Thymus (tissue), 11 donors: ENCODE measurements at regions not wholly inside any gene's neighbourhood (a gene's known extent, or its start where the extent isn't known, plus 50 kb on each side); places are given as distances from the start of the nearest gene placed in this dataset.

Experiments
- DNase-seq, 9 donors: peaks; one replicate each; pipeline ENCODE4 v3.0.0-alpha.2; 2013; ENCODE audit warnings: low spot score in 9 of 9, low read depth in 6 of 9, missing footprints in 1 of 9
- H3K27ac ChIP-seq, 2 donors: one replicate each; pipeline ENCODE4 v1.5.1; 2013; ENCODE audit warnings: control low read depth in 1 of 2, low read depth in 1 of 2, low read length in 1 of 2, mild to moderate bottlenecking in 1 of 2, moderate library complexity in 1 of 2
- H3K27me3 ChIP-seq, 2 donors: one replicate each; pipeline ENCODE4 v1.5.1; 2013; ENCODE audit warnings: low read length in 1 of 2; ENCODE audit not compliant: control insufficient read depth in 2 of 2, insufficient read depth in 1 of 2
- H3K36me3 ChIP-seq, 2 donors: one replicate each; pipeline ENCODE4 v1.5.1; 2013; ENCODE audit warnings: low read length in 1 of 2, mild to moderate bottlenecking in 1 of 2, moderate library complexity in 1 of 2; ENCODE audit not compliant: control insufficient read depth in 2 of 2, insufficient read depth in 2 of 2
- H3K4me1 ChIP-seq, 2 donors: one replicate each; pipeline ENCODE4 v1.5.1; 2013; ENCODE audit warnings: low read length in 2 of 2; ENCODE audit not compliant: control insufficient read depth in 2 of 2, insufficient read depth in 2 of 2
- H3K4me3 ChIP-seq, 2 donors: one replicate each; pipeline ENCODE4 v1.5.1; 2013; ENCODE audit warnings: low read length in 2 of 2, control low read depth in 1 of 2, mild to moderate bottlenecking in 1 of 2
- H3K9me3 ChIP-seq, 2 donors: one replicate each; pipeline ENCODE4 v1.5.1; 2013; ENCODE audit warnings: low read length in 1 of 2, mild to moderate bottlenecking in 1 of 2; ENCODE audit not compliant: control insufficient read depth in 2 of 2, insufficient read depth in 1 of 2
- WGBS: extraction: QIAGEN DNeasy Blood & Tissue Kit; methylation state at CpG from one replicate; pipeline ENCODE4 v1.1.7; 2013; 5-methylcytosine and 5-hydroxymethylcytosine counted together
- donor health status: healthy.

- H3K27me3 ChIP-seq = no peaks in the 10 kb centered on the region
- no peak overlapping the region for H3K27ac ChIP-seq
- no peak overlapping the region for H3K4me3 ChIP-seq
- no peak for DNase-seq
- 64% methylated on average over 4 of the region's 4 CpGs for WGBS
- no peaks in the 10 kb centered on the region for H3K36me3 ChIP-seq
- H3K4me1 ChIP-seq = no peaks in the 10 kb centered on the region
- peaks cover 0 to 2% of the 10 kb centered on the region in 2 donors for H3K9me3 ChIP-seq
Observed at GRCh38 chr10:105844241-105844640, 1203.2 kb downstream of the SORCS3 start.

DNA sequence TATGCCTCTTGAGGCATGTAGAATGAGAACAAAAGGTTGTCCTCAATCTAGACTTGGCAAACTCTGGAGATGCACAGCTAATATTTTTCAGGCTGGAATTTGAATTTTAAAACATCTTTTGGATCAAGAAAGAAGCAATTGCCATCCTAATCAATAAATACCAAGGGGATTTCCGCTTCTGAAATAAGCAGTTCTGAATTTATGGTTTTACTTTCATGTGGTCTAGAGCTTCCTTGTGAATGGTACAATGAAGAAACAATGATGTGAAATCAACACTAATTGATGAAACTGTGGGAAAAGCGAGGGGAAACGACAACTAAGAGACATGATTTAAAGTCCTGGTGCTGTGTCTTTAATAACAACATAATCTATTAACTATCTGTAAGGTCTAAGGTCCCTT is 1202.7 kb downstream of the SORCS3 start:
- no peak overlapping the region for H3K27ac ChIP-seq
- no peak overlapping the region for H3K4me3 ChIP-seq
- H3K9me3 ChIP-seq = no peaks in the 10 kb centered on the region
- 55% methylated on average over 3 of the region's 3 CpGs for WGBS
- no peaks in the 10 kb centered on the region for H3K27me3 ChIP-seq
- H3K4me1 ChIP-seq = no peaks in the 10 kb centered on the region
- no peaks in the 10 kb centered on the region for H3K36me3 ChIP-seq
- no peak for DNase-seq

GRCh38 chr10:105840288-105840770 is 1199.2 kb downstream of the SORCS3 start:
- Histone ChIP-seq H3K27me3 (no peaks in the 10 kb centered on the region), H3K4me3 (no peak overlapping the region), H3K9me3 (no peaks in the 10 kb centered on the region), H3K36me3 (no peaks in the 10 kb centered on the region), H3K27ac (no peak overlapping the region), H3K4me1 (no peaks in the 10 kb centered on the region)
- WGBS = 89% methylated on average over 6 of the region's 6 CpGs
- no peak for DNase-seq

- H3K36me3 ChIP-seq = no peaks in the 10 kb centered on the region
- H3K9me3 ChIP-seq = no peaks in the 10 kb centered on the region
- H3K4me1 ChIP-seq = no peaks in the 10 kb centered on the region
- H3K4me3 ChIP-seq = no peak overlapping the region
- 64% methylated on average over 2 of the region's 2 CpGs for WGBS
- no peaks in the 10 kb centered on the region for H3K27me3 ChIP-seq
- no peak for DNase-seq
- no peak overlapping the region for H3K27ac ChIP-seq
Observed at GRCh38 chr10:105838392-105838791, 1197.3 kb downstream of the SORCS3 start.

GRCh38 chr10:105837951-105838350 is 1196.9 kb downstream of the SORCS3 start:
- Histone ChIP-seq H3K27ac (no peak overlapping the region), H3K36me3 (no peaks in the 10 kb centered on the region), H3K27me3 (no peaks in the 10 kb centered on the region), H3K4me3 (no peak overlapping the region), H3K4me1 (no peaks in the 10 kb centered on the region), H3K9me3 (no peaks in the 10 kb centered on the region)
- 61% methylated on average over 2 of the region's 2 CpGs for WGBS
- DNase-seq = peak in 1 of 9 donors; percentile 3

GRCh38 chr10:105834261-105835059 is 1193.4 kb downstream of the SORCS3 start:
- Histone ChIP-seq H3K27ac (no peak overlapping the region), H3K27me3 (no peaks in the 10 kb centered on the region), H3K9me3 (no peaks in the 10 kb centered on the region), H3K4me1 (no peaks in the 10 kb centered on the region), H3K4me3 (no peak overlapping the region), H3K36me3 (no peaks in the 10 kb centered on the region)
- 93% methylated on average over 4 of the region's 4 CpGs for whole genome bisulfite sequencing
- no peak for DNase-seq

DNA sequence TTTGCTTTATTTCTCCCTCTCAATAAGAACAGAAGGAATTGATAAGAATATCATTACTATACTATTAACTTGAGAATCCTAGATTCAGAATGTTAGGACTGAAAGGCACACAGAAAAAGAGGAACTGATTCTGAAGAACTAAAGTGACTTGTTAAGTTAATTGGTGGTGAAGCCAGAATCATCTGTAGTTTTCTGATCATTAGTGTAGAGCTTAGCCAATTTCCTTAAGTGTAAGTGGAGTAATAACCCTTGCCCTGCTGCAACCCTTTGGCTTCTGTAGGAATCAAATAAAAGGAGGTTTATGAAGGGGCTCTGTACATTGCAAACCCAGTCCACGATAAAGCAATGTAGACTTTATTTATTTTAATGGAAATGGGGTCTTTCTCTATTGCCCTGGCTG is 1186.0 kb downstream of the SORCS3 start:
- 89% methylated on average over 1 of the region's 1 CpG for WGBS
- H3K4me1 ChIP-seq = no peaks in the 10 kb centered on the region
- no peak overlapping the region for H3K27ac ChIP-seq
- no peaks in the 10 kb centered on the region for H3K36me3 ChIP-seq
- H3K27me3 ChIP-seq = no peaks in the 10 kb centered on the region
- DNase-seq = no peak
- H3K4me3 ChIP-seq = no peak overlapping the region
- H3K9me3 ChIP-seq = no peaks in the 10 kb centered on the region

DNA sequence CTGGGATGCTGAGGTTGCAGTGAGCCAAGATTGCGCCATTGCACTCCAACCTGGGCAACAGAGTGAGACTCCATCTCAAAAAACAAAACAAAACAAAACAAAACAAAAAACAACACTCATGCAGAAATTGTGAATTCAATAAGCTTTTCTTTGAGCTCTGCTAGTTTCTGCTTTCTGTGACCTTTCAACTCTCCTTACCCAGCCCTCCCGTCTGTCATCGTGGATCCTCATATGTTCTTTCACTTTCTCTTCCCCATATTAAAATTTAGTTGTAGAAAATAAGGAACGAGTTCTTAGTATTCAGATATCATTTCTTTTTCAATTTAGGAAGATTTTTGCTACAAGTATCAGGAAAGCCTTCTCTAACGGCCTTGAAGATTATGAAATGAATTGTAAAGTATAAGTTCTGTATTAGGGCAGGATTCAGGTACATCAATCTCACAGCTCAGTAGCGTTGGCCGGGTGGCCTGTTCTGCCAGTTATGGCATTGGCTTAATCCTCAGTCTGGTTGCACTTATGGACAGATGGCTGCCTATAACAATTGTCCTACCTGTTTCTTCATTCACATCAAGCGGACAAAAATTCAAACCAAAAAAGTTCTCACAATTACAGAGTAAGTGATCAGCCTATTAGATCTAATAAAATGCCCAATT is 1167.0 kb downstream of the SORCS3 start:
- DNase-seq = no peak
- Histone ChIP-seq H3K36me3 (no peaks in the 10 kb centered on the region), H3K4me3 (no peak overlapping the region), H3K27me3 (no peaks in the 10 kb centered on the region), H3K4me1 (no peaks in the 10 kb centered on the region), H3K9me3 (no peaks in the 10 kb centered on the region), H3K27ac (no peak overlapping the region)
- WGBS = 81% methylated on average over 8 of the region's 8 CpGs

- Histone ChIP-seq H3K4me3 (no peak overlapping the region), H3K9me3 (no peaks in the 10 kb centered on the region), H3K4me1 (no peaks in the 10 kb centered on the region), H3K27me3 (no peaks in the 10 kb centered on the region), H3K36me3 (no peaks in the 10 kb centered on the region), H3K27ac (no peak overlapping the region)
- DNase-seq = no peak
- WGBS = 53% methylated on average over 2 of the region's 2 CpGs
Observed at GRCh38 chr10:105803206-105803605, 1162.1 kb downstream of the SORCS3 start.
